GM23338 (cell line): ENCODE measurements at regions not wholly inside any gene's neighbourhood (a gene's known extent, or its start where the extent isn't known, plus 50 kb on each side); places are given as distances from the start of the nearest gene placed in this dataset.

Experiments used
- ATAC-seq: fragments of 200-7000 bp; cut with Tn5 transposase; 3 replicates; pipeline ENCODE4 v1.9.1; 2020
- DNase-seq: peaks from one replicate; pipeline ENCODE4 v3.0.0-alpha.2; 2015; ENCODE audit warnings: low spot score
- H2AFZ ChIP-seq: fragments of 200-600 bp; sonication (generic); 2 replicates; pipeline ENCODE4 v1.8.0; 2016; ENCODE audit warnings: antibody characterized with exemption, mild to moderate bottlenecking, moderate library complexity
- H3F3A ChIP-seq: fragments of 200-600 bp; sonication (generic); replicated peaks from 2 replicates; pipeline ENCODE4 v1.8.0; 2017; ENCODE audit warnings: antibody characterized with exemption, mixed run types, low read depth
- H3K27ac ChIP-seq: fragments of 200-600 bp; sonication (generic); 2 replicates; pipeline ENCODE4 v1.6.1; 2016; ENCODE audit warnings: low read depth
- H3K27me3 ChIP-seq: fragments of 200-600 bp; sonication (generic); 2 replicates; pipeline ENCODE4 v1.8.0; 2016; ENCODE audit warnings: mild to moderate bottlenecking, mixed run types, moderate library complexity; ENCODE audit not compliant: insufficient read depth
- H3K36me3 ChIP-seq: fragments of 200-600 bp; sonication (generic); 2 replicates; pipeline ENCODE4 v1.8.0; 2016; ENCODE audit warnings: mild to moderate bottlenecking; ENCODE audit not compliant: insufficient read depth
- H3K4me1 ChIP-seq: fragments of 200-600 bp; sonication (generic); 2 replicates; pipeline ENCODE4 v1.8.0; 2016; ENCODE audit warnings: mild to moderate bottlenecking, moderate library complexity; ENCODE audit not compliant: insufficient read depth
- H3K4me2 ChIP-seq: fragments of 200-600 bp; sonication (generic); 2 replicates; pipeline ENCODE4 v1.7.1; 2017; ENCODE audit warnings: mixed run types
- H3K4me3 ChIP-seq: fragments of 200-600 bp; sonication (generic); 2 replicates; pipeline ENCODE4 v1.6.1; 2016; ENCODE audit warnings: mixed run types
- H3K79me2 ChIP-seq: fragments of 200-600 bp; sonication (generic); replicated peaks from 2 replicates; pipeline ENCODE4 v1.8.0; 2017; ENCODE audit warnings: mild to moderate bottlenecking; ENCODE audit not compliant: insufficient read depth
- H3K9me2 ChIP-seq: fragments of 200-600 bp; sonication (generic); 2 replicates; pipeline ENCODE4 v1.8.0; 2017; ENCODE audit not compliant: insufficient read depth
- H4K20me1 ChIP-seq: fragments of 200-600 bp; sonication (generic); replicated peaks from 2 replicates; pipeline ENCODE4 v1.8.0; 2017; ENCODE audit warnings: mild to moderate bottlenecking; ENCODE audit not compliant: insufficient read depth
- H3K27ac Mint-ChIP-seq: 2 replicates; pipeline ENCODE4 v1.8.0; 2020; ENCODE audit warnings: inconsistent platforms, mild to moderate bottlenecking, moderate library complexity, mixed read lengths
- H3K27me3 Mint-ChIP-seq: 3 replicates; pipeline ENCODE4 v1.8.0; 2022; ENCODE audit warnings: low read depth, mild to moderate bottlenecking, moderate library complexity, mixed read lengths, inconsistent platforms; ENCODE audit not compliant: insufficient read depth, poor library complexity
- H3K36me3 Mint-ChIP-seq: 3 replicates; pipeline ENCODE4 v1.8.0; 2021; ENCODE audit warnings: low read depth, mild to moderate bottlenecking, inconsistent platforms, moderate library complexity, mixed read lengths
- H3K4me1 Mint-ChIP-seq: 3 replicates; pipeline ENCODE4 v1.8.0; 2020; ENCODE audit warnings: mild to moderate bottlenecking, inconsistent platforms, mixed read lengths
- H3K4me3 Mint-ChIP-seq: 3 replicates; pipeline ENCODE4 v1.8.0; 2021; ENCODE audit warnings: moderate library complexity, mild to moderate bottlenecking, inconsistent platforms, mixed read lengths
- H3K9me3 Mint-ChIP-seq: 3 replicates; pipeline ENCODE4 v1.8.0; 2020; ENCODE audit warnings: moderate library complexity, mild to moderate bottlenecking, inconsistent platforms, mixed read lengths
- CREB1 ChIP-seq: fragments of 250-450 bp; sonication (Bioruptor Pico); IDR thresholded peaks from 2 replicates; pipeline ENCODE4 v1.5.0; 2020; ENCODE audit warnings: low read depth, mild to moderate bottlenecking, moderate library complexity
- CTCF ChIP-seq, 2 experiments: fragments of 200-600 bp in 1 of 2; sonication (generic) in 1 of 2; conservative IDR thresholded peaks; 2 replicates each; pipeline versions ENCODE4 v1.5.1 to v1.6.1; 2016 to 2017; ENCODE audit warnings: antibody characterized with exemption in 2 of 2, low read depth in 2 of 2, mild to moderate bottlenecking in 2 of 2, moderate library complexity in 1 of 2
- ETS1 ChIP-seq: IDR thresholded peaks from 2 replicates; pipeline ENCODE4 v1.6.1; 2016; ENCODE audit warnings: antibody characterized with exemption
- EZH2 ChIP-seq: fragments of 200-600 bp; sonication (generic); IDR thresholded peaks from one replicate; pipeline ENCODE4 v1.8.0; 2017; ENCODE audit warnings: antibody characterized with exemption, mild to moderate bottlenecking, low read depth; ENCODE audit not compliant: unreplicated experiment
- EZH2phosphoT487 ChIP-seq: fragments of 200-600 bp; sonication (generic); IDR thresholded peaks from one replicate; pipeline ENCODE4 v1.8.1; 2018; ENCODE audit warnings: antibody characterized with exemption; ENCODE audit not compliant: unreplicated experiment
- JUNB ChIP-seq: IDR thresholded peaks from one replicate; pipeline ENCODE4 v1.6.1; 2016; ENCODE audit warnings: antibody characterized with exemption; ENCODE audit not compliant: unreplicated experiment
- NANOG ChIP-seq: IDR thresholded peaks from 2 replicates; pipeline ENCODE4 v1.6.1; 2016; ENCODE audit warnings: antibody characterized with exemption, borderline replicate concordance
- POLR2AphosphoS5 ChIP-seq: IDR thresholded peaks from 2 replicates; pipeline ENCODE4 v1.6.1; 2016; ENCODE audit warnings: antibody characterized with exemption, low read depth
- REST ChIP-seq: IDR thresholded peaks from one replicate; pipeline ENCODE4 v1.6.1; 2018; ENCODE audit warnings: antibody characterized with exemption; ENCODE audit not compliant: unreplicated experiment
- STAT1 ChIP-seq: IDR thresholded peaks from one replicate; pipeline ENCODE4 v1.6.1; 2016; ENCODE audit warnings: antibody characterized with exemption; ENCODE audit not compliant: unreplicated experiment
- ZNF114 ChIP-seq: fragments of 250-450 bp; sonication (Bioruptor Pico); IDR thresholded peaks from 2 replicates; pipeline ENCODE4 v1.5.0; 2020; ENCODE audit warnings: mild to moderate bottlenecking, moderate library complexity
- ZNF331 ChIP-seq: fragments of 250-450 bp; sonication (Bioruptor Pico); IDR thresholded peaks from 2 replicates; pipeline ENCODE4 v1.5.0; 2020; ENCODE audit warnings: low read depth, mild to moderate bottlenecking, moderate library complexity
- ZNF462 ChIP-seq: fragments of 250-450 bp; sonication (Bioruptor Pico); IDR thresholded peaks from 2 replicates; pipeline ENCODE4 v1.5.0; 2020; ENCODE audit warnings: mild to moderate bottlenecking, moderate library complexity

GRCh38 chr4:125994024-125994423, 679.3 kb downstream of the FAT4 start:
- H3K27ac Mint-ChIP-seq, result no peak overlapping the region

More at GRCh38 chr4:125994024-125994423, 679.3 kb downstream of the FAT4 start:
- ATAC-seq, result no peak
- no peak overlapping the region for H3K27ac ChIP-seq
- TF ChIP-seq EZH2 (no peak), ETS1 (no peak), CREB1 (CRISPR knock-in tag) (no peak), ZNF331 (CRISPR knock-in tag) (no peak), ZNF114 (no peak), POLR2AphosphoS5 (no peak), NANOG (no peak), CTCF (conservative IDR thresholded peaks at IDR 0.05; ENCODE audit: low read depth in 2 of 2) (no peak), JUNB (no peak), REST (no peak), ZNF462 (CRISPR knock-in tag) (no peak), STAT1 (no peak), EZH2phosphoT487 (no peak)
- no peaks in the 10 kb centered on the region for H3K9me3 Mint-ChIP-seq
- no peaks in the 10 kb centered on the region for H3K36me3 Mint-ChIP-seq
- no peaks in the 10 kb centered on the region for H3K27me3 ChIP-seq
- H3K27me3 Mint-ChIP-seq, result peaks cover 2% of the 10 kb centered on the region
- H3K4me2 ChIP-seq, result no peak overlapping the region
- no peaks in the 10 kb centered on the region for H3F3A ChIP-seq
- H3K4me3 Mint-ChIP-seq, result no peak overlapping the region
- H3K4me1 ChIP-seq, result no peaks in the 10 kb centered on the region
- no peaks in the 10 kb centered on the region for H4K20me1 ChIP-seq
- no peak overlapping the region for H2AFZ ChIP-seq
- H3K4me3 ChIP-seq, result no peak overlapping the region
- H3K9me2 ChIP-seq, result no peaks in the 10 kb centered on the region
- no peak for DNase-seq
- H3K36me3 ChIP-seq, result no peaks in the 10 kb centered on the region
- peaks cover 8% of the 10 kb centered on the region; the same call in 2 of the 3 replicates for H3K4me1 Mint-ChIP-seq
- H3K79me2 ChIP-seq, result no peaks in the 10 kb centered on the region
